H9 (cell line): ENCODE measurements at regions not wholly inside any gene's neighbourhood (a gene's known extent, or its start where the extent isn't known, plus 50 kb on each side); places are given as distances from the start of the nearest gene placed in this dataset.

Experiments used
- DNase-seq: peaks from one replicate; pipeline ENCODE4 v3.0.0-alpha.2; 2017
- H2AFZ ChIP-seq: one replicate; pipeline ENCODE4 v1.6.1; 2013; ENCODE audit warnings: mild to moderate bottlenecking, low read length, control low read depth, moderate library complexity
- H2AK5ac ChIP-seq: 2 replicates; pipeline ENCODE4 v1.6.1; 2013; ENCODE audit warnings: low read length, control low read depth, mixed read lengths; ENCODE audit not compliant: insufficient read length
- H2BK120ac ChIP-seq: one replicate; pipeline ENCODE4 v1.6.1; 2013; ENCODE audit warnings: low read depth, mild to moderate bottlenecking, low read length, control low read depth, inconsistent platforms; ENCODE audit not compliant: poor library complexity, severe bottlenecking
- H2BK12ac ChIP-seq: 2 replicates; pipeline ENCODE4 v1.6.1; 2013; ENCODE audit warnings: low read length, control low read depth, mixed read lengths, low read depth; ENCODE audit not compliant: insufficient read length
- H2BK15ac ChIP-seq: 2 replicates; pipeline ENCODE4 v1.6.1; 2013; ENCODE audit warnings: low read depth, low read length, control low read depth
- H2BK20ac ChIP-seq: one replicate; pipeline ENCODE4 v1.6.1; 2013; ENCODE audit warnings: low read depth, mild to moderate bottlenecking, low read length, control low read depth, inconsistent platforms; ENCODE audit not compliant: poor library complexity, severe bottlenecking
- H2BK5ac ChIP-seq: 2 replicates; pipeline ENCODE4 v1.6.1; 2013; ENCODE audit warnings: low read length, control low read depth, mixed read lengths; ENCODE audit not compliant: insufficient read length
- H3K14ac ChIP-seq: 2 replicates; pipeline ENCODE4 v1.6.1; 2013; ENCODE audit warnings: low read length, control low read depth; ENCODE audit not compliant: insufficient read depth
- H3K18ac ChIP-seq: 2 replicates; pipeline ENCODE4 v1.6.1; 2013; ENCODE audit warnings: low read depth, mild to moderate bottlenecking, mixed read lengths, low read length, control low read depth; ENCODE audit not compliant: insufficient read length
- H3K23ac ChIP-seq: 2 replicates; pipeline ENCODE4 v1.6.1; 2013; ENCODE audit warnings: low read length, control low read depth, mixed read lengths, low read depth; ENCODE audit not compliant: insufficient read length
- H3K23me2 ChIP-seq: 2 replicates; pipeline ENCODE4 v1.6.1; 2013; ENCODE audit warnings: low read depth, mild to moderate bottlenecking, mixed read lengths, low read length, control low read depth; ENCODE audit not compliant: insufficient read length, poor library complexity, severe bottlenecking
- H3K27ac ChIP-seq: 2 replicates; pipeline ENCODE4 v1.5.1; 2013; ENCODE audit warnings: low read length, control low read depth, mixed read lengths, low read depth; ENCODE audit not compliant: insufficient read length
- H3K27me3 ChIP-seq: 2 replicates; pipeline ENCODE4 v1.6.1; 2013; ENCODE audit warnings: low read length, control low read depth, inconsistent platforms; ENCODE audit not compliant: insufficient read depth
- H3K4ac ChIP-seq: 2 replicates; pipeline ENCODE4 v1.6.1; 2013; ENCODE audit warnings: low read depth, mild to moderate bottlenecking, control low read depth, inconsistent platforms, low read length, moderate library complexity
- H3K4me1 ChIP-seq: 2 replicates; pipeline ENCODE4 v1.6.1; 2013; ENCODE audit warnings: low read length, control low read depth, inconsistent platforms; ENCODE audit not compliant: insufficient read depth
- H3K4me2 ChIP-seq: 2 replicates; pipeline ENCODE4 v1.6.1; 2013; ENCODE audit warnings: low read length, control low read depth, mixed read lengths; ENCODE audit not compliant: insufficient read length, insufficient read depth
- H3K56ac ChIP-seq: 2 replicates; pipeline ENCODE4 v1.6.1; 2013; ENCODE audit warnings: low read depth, mild to moderate bottlenecking, mixed read lengths, low read length, control low read depth; ENCODE audit not compliant: insufficient read length
- H3K79me1 ChIP-seq: 2 replicates; pipeline ENCODE4 v1.6.1; 2013; ENCODE audit warnings: low read depth, mild to moderate bottlenecking, moderate library complexity, low read length, control low read depth, inconsistent platforms; ENCODE audit not compliant: insufficient read depth, poor library complexity, severe bottlenecking
- H3K79me2 ChIP-seq: 2 replicates; pipeline ENCODE4 v1.6.1; 2013; ENCODE audit warnings: low read length, control low read depth, inconsistent platforms; ENCODE audit not compliant: insufficient read depth
- H3K9ac ChIP-seq: 2 replicates; pipeline ENCODE4 v1.6.1; 2013; ENCODE audit warnings: low read length, control low read depth, mixed read lengths; ENCODE audit not compliant: insufficient read length; ENCODE audit errors: extremely low read depth
- H3K9me3 ChIP-seq: one replicate; pipeline ENCODE4 v1.6.1; 2013; ENCODE audit warnings: low read depth, low read length, inconsistent platforms; ENCODE audit not compliant: control insufficient read depth
- H3T11ph ChIP-seq: one replicate; pipeline ENCODE4 v1.6.1; 2013; ENCODE audit warnings: mild to moderate bottlenecking, low read length, control low read depth, inconsistent platforms
- H4K20me1 ChIP-seq: one replicate; pipeline ENCODE4 v1.6.1; 2013; ENCODE audit not compliant: control insufficient read depth, insufficient read length, insufficient read depth
- H4K5ac ChIP-seq: 2 replicates; pipeline ENCODE4 v1.6.1; 2013; ENCODE audit warnings: low read depth, mild to moderate bottlenecking, mixed read lengths, low read length, control low read depth; ENCODE audit not compliant: insufficient read length
- H4K8ac ChIP-seq: replicated peaks from 2 replicates; pipeline ENCODE4 v1.6.1; 2013; ENCODE audit warnings: low read length, control low read depth, mixed read lengths, low read depth; ENCODE audit not compliant: insufficient read length
- H4K91ac ChIP-seq: 2 replicates; pipeline ENCODE4 v1.6.1; 2013; ENCODE audit warnings: low read depth, mild to moderate bottlenecking, moderate library complexity, mixed read lengths, low read length, control low read depth; ENCODE audit not compliant: insufficient read length
- H3K27ac Mint-ChIP-seq, 3 experiments: 2 replicates in 2 of 3; 3 replicates in 1 of 3; pipeline ENCODE4 v1.8.0; 2020 to 2021; ENCODE audit warnings: mixed read lengths in 3 of 3, mild to moderate bottlenecking in 1 of 3, moderate library complexity in 1 of 3
- H3K27me3 Mint-ChIP-seq: 2 replicates; pipeline ENCODE4 v1.8.0; 2021; ENCODE audit warnings: low read depth, mild to moderate bottlenecking, moderate library complexity, mixed read lengths
- H3K36me3 Mint-ChIP-seq, 3 experiments: 2 replicates in 2 of 3; 3 replicates in 1 of 3; pipeline ENCODE4 v1.8.0; 2020 to 2021; ENCODE audit warnings: low read depth in 3 of 3, mixed read lengths in 3 of 3; ENCODE audit not compliant: insufficient read depth in 1 of 3
- H3K4me1 Mint-ChIP-seq, 2 experiments: 2 replicates each; pipeline ENCODE4 v1.8.0; 2020; ENCODE audit warnings: mixed read lengths in 2 of 2
- H3K4me3 Mint-ChIP-seq, 2 experiments: 2 replicates in 1 of 2; 3 replicates in 1 of 2; pipeline ENCODE4 v1.8.0; 2020 to 2021; ENCODE audit warnings: mild to moderate bottlenecking in 2 of 2, mixed read lengths in 2 of 2, moderate library complexity in 1 of 2
- H3K9me3 Mint-ChIP-seq, 2 experiments: 2 replicates in 1 of 2; 3 replicates in 1 of 2; pipeline ENCODE4 v1.8.0; 2020; ENCODE audit warnings: mild to moderate bottlenecking in 2 of 2, mixed read lengths in 2 of 2, moderate library complexity in 1 of 2
- CTCF ChIP-seq: fragments of 200-600 bp; sonication (generic); conservative IDR thresholded peaks from 3 replicates; pipeline ENCODE4 v1.8.0; 2021; ENCODE audit warnings: antibody characterized with exemption, mild to moderate bottlenecking
- WGBS: extraction: QIAGEN DNeasy Blood & Tissue Kit; methylation state at CpG from one replicate; pipeline ENCODE4 v1.1.7; 2013; ENCODE audit warnings: missing lambda C conversion rate, low lambda C conversion rate, mixed read lengths; ENCODE audit not compliant: insufficient read length; ENCODE audit errors: extremely low coverage; 5-methylcytosine and 5-hydroxymethylcytosine counted together

- Histone ChIP-seq H3K23ac (no peak overlapping the region), H3K4ac (no peak overlapping the region), H2AFZ (no peak overlapping the region), H3K56ac (no peak overlapping the region), H3K79me2 (no peaks in the 10 kb centered on the region), H3K4me2 (no peak overlapping the region), H3K9ac (no peak overlapping the region), H4K20me1 (no peaks in the 10 kb centered on the region), H3K4me1 (peaks cover 4% of the 10 kb centered on the region; the same call in 1 of the 2 replicates), H3T11ph (no peak overlapping the region), H3K23me2 (no peaks in the 10 kb centered on the region), H3K14ac (no peak overlapping the region), H3K27ac (no peak overlapping the region), H2BK20ac (no peak overlapping the region), H2BK12ac (no peak overlapping the region), H4K8ac (no peak overlapping the region), H2AK5ac (no peak overlapping the region), H4K5ac (no peak overlapping the region), H3K79me1 (no peaks in the 10 kb centered on the region), H4K91ac (no peak overlapping the region), H2BK15ac (no peak overlapping the region), H3K27me3 (no peaks in the 10 kb centered on the region), H3K9me3 (no peaks in the 10 kb centered on the region), H2BK5ac (no peak overlapping the region), H3K18ac (no peak overlapping the region), H2BK120ac (no peak overlapping the region)
- Mint-ChIP-seq H3K27ac (no peak overlapping the region), H3K36me3 (no peaks in the 10 kb centered on the region), H3K9me3 (no peaks in the 10 kb centered on the region), H3K4me3 (no peak overlapping the region), H3K27me3 (peaks cover 12% of the 10 kb centered on the region), H3K4me1 (peaks cover 22 to 32% of the 10 kb centered on the region in 2 experiments)
- no peak for TF ChIP-seq CTCF
- DNase-seq: no peak
- WGBS: no CpG with 5 or more reads among the region's 2 CpGs
These were observed 84.0 kb upstream of the PICALM start for GRCh38 chr11:86152901-86153300.
